Uterus (tissue), 2 donors: ENCODE measurements at regions not wholly inside any gene's neighbourhood (a gene's known extent, or its start where the extent isn't known, plus 50 kb on each side); places are given as distances from the start of the nearest gene placed in this dataset.

Source experiments
- CTCF ChIP-seq, 4 experiments: fragments of 200-600 bp in 2 of 4; fragments of 450-650 bp in 2 of 4; sonication (generic) in 2 of 4; IDR thresholded peaks; one replicate each; pipeline ENCODE4 v1.5.1; 2016 to 2019; ENCODE audit warnings: antibody characterized with exemption in 4 of 4, mild to moderate bottlenecking in 2 of 4, moderate library complexity in 1 of 4
- POLR2A ChIP-seq, 2 donors: fragments of 450-650 bp; IDR thresholded peaks; one replicate each; pipeline ENCODE4 v1.6.1; 2016; ENCODE audit warnings: antibody characterized with exemption in 2 of 2, mild to moderate bottlenecking in 1 of 2, moderate library complexity in 1 of 2

GRCh38 chr7:25546306-25546705 lies 318.0 kb upstream of the NPVF start:
- TF ChIP-seq CTCF (IDR thresholded peaks at IDR 0.05): no peak
- TF ChIP-seq POLR2A (IDR thresholded peaks at IDR 0.05): no peak
